Glutamatergic neuron (in vitro differentiated cells): ENCODE measurements at regions not wholly inside any gene's neighbourhood (a gene's known extent, or its start where the extent isn't known, plus 50 kb on each side); places are given as distances from the start of the nearest gene placed in this dataset.

Experiments used
- DNase-seq: peaks from one replicate; pipeline ENCODE4 v3.0.0; 2022
- H3K27ac Mint-ChIP-seq: one replicate; pipeline ENCODE4 v1.8.0; 2020; ENCODE audit warnings: mild to moderate bottlenecking, mixed read lengths, inconsistent platforms; ENCODE audit not compliant: unreplicated experiment
- H3K27me3 Mint-ChIP-seq: one replicate; pipeline ENCODE4 v1.8.0; 2020; ENCODE audit warnings: mild to moderate bottlenecking, moderate library complexity, mixed read lengths, inconsistent platforms; ENCODE audit not compliant: unreplicated experiment
- H3K36me3 Mint-ChIP-seq: one replicate; pipeline ENCODE4 v1.8.0; 2020; ENCODE audit warnings: mild to moderate bottlenecking, mixed read lengths, inconsistent platforms; ENCODE audit not compliant: unreplicated experiment
- H3K4me1 Mint-ChIP-seq: one replicate; pipeline ENCODE4 v1.8.0; 2020; ENCODE audit warnings: mild to moderate bottlenecking, low read depth, mixed read lengths, inconsistent platforms; ENCODE audit not compliant: unreplicated experiment
- H3K4me3 Mint-ChIP-seq: one replicate; pipeline ENCODE4 v1.8.0; 2020; ENCODE audit warnings: mild to moderate bottlenecking, mixed read lengths, inconsistent platforms; ENCODE audit not compliant: unreplicated experiment
- H3K9me3 Mint-ChIP-seq: one replicate; pipeline ENCODE4 v1.8.0; 2020; ENCODE audit warnings: mild to moderate bottlenecking, moderate library complexity, mixed read lengths, inconsistent platforms; ENCODE audit not compliant: unreplicated experiment
- CTCF ChIP-seq: fragments of 200-600 bp; sonication (generic); IDR thresholded peaks from one replicate; pipeline ENCODE4 v1.5.0; 2021; ENCODE audit not compliant: partially characterized antibody, unreplicated experiment

DNA sequence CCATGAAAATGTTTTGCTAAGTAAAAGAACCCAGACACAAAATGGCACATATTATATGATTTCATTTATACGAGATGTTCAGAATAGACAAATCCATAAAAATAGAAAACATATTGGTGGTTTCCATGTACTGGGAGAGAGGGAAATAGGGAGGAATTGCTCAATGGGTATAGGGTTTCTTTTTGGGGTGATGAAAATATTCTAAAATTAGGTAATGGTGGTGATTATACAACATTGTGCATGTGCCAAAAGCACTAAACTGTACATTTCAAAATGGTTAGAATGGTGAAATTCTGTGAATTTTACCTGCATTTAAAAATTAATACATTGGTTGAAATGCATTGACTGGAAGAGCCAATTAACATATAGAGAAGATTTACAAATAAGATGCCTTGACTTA is 613.9 kb downstream of the TNS3 start:
- peaks cover 3% of the 10 kb centered on the region for H3K9me3 Mint-ChIP-seq
- no peak overlapping the region for H3K4me3 Mint-ChIP-seq
- H3K27ac Mint-ChIP-seq = no peak overlapping the region
- H3K36me3 Mint-ChIP-seq = peaks cover 8% of the 10 kb centered on the region
- no peak for TF ChIP-seq CTCF
- DNase-seq = no peak
- H3K27me3 Mint-ChIP-seq = no peaks in the 10 kb centered on the region
- no peaks in the 10 kb centered on the region for H3K4me1 Mint-ChIP-seq

DNA sequence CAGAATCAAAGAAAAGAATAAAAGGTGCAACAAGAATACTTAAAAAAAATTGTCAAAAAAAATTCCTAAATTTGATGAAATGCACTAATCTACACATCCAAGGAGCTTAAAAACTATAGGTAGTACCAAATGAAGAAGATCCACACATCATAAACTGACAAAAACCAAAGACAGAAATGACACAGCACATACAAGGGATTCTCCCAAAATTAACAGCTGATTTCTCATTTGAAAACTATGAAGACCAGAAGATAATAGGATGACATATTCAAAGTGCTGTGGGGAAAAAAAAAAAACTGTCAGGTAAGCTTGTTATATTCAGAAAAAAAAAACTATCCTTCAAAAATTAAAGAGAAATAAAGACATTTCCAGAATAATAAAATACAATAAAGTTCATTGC is 618.2 kb downstream of the TNS3 start:
- Mint-ChIP-seq H3K4me3 (no peak overlapping the region), H3K4me1 (no peaks in the 10 kb centered on the region), H3K9me3 (peaks cover 3% of the 10 kb centered on the region), H3K36me3 (peaks cover 13% of the 10 kb centered on the region), H3K27me3 (peaks cover 3% of the 10 kb centered on the region), H3K27ac (no peak overlapping the region)
- TF ChIP-seq CTCF = no peak
- DNase-seq = no peak

- no peak for TF ChIP-seq CTCF
- Mint-ChIP-seq H3K27me3 (peaks cover 3% of the 10 kb centered on the region), H3K36me3 (peaks cover 13% of the 10 kb centered on the region), H3K27ac (no peak overlapping the region), H3K9me3 (peaks cover 3% of the 10 kb centered on the region), H3K4me3 (no peak overlapping the region), H3K4me1 (no peaks in the 10 kb centered on the region)
- DNase-seq = no peak
Measured at GRCh38 chr7:46960970-46961369, 620.9 kb downstream of the TNS3 start.

- Mint-ChIP-seq H3K4me3 (no peak overlapping the region), H3K36me3 (peaks cover 5% of the 10 kb centered on the region), H3K27me3 (peaks cover 3% of the 10 kb centered on the region), H3K27ac (no peak overlapping the region), H3K9me3 (no peaks in the 10 kb centered on the region), H3K4me1 (no peaks in the 10 kb centered on the region)
- no peak for DNase-seq
- TF ChIP-seq CTCF = no peak
Measured at GRCh38 chr7:46957195-46957594, 624.7 kb downstream of the TNS3 start.

DNA sequence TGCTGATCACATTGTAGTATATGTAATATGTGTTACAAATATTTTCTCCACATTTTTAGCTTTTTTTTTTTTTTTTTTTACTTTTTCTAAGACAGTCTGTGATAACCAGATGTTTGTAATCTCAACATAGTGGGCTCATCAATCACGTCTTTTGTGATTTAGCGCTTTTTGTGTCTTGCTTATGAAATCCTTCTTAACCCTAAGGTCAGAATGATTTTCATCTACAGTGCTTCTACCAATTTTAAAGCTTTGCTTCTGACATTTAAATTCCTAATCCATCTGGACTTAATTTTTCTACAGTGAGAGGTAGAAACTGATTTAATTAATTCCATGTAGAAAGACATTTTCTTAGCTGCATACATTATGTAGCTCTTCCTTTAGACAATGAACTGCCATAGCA is 626.4 kb downstream of the TNS3 start:
- H3K27me3 Mint-ChIP-seq = peaks cover 3% of the 10 kb centered on the region
- no peaks in the 10 kb centered on the region for H3K9me3 Mint-ChIP-seq
- no peak for DNase-seq
- no peak overlapping the region for H3K4me3 Mint-ChIP-seq
- H3K27ac Mint-ChIP-seq = no peak overlapping the region
- H3K4me1 Mint-ChIP-seq = no peaks in the 10 kb centered on the region
- TF ChIP-seq CTCF = no peak
- no peaks in the 10 kb centered on the region for H3K36me3 Mint-ChIP-seq
